GM23338 (cell line): ENCODE measurements at regions not wholly inside any gene's neighbourhood (a gene's known extent, or its start where the extent isn't known, plus 50 kb on each side); places are given as distances from the start of the nearest gene placed in this dataset.

Source experiments
- ATAC-seq: fragments of 200-7000 bp; cut with Tn5 transposase; 3 replicates; pipeline ENCODE4 v1.9.1; 2020
- DNase-seq: peaks from one replicate; pipeline ENCODE4 v3.0.0-alpha.2; 2015; ENCODE audit warnings: low spot score
- H2AFZ ChIP-seq: fragments of 200-600 bp; sonication (generic); 2 replicates; pipeline ENCODE4 v1.8.0; 2016; ENCODE audit warnings: antibody characterized with exemption, mild to moderate bottlenecking, moderate library complexity
- H3F3A ChIP-seq: fragments of 200-600 bp; sonication (generic); replicated peaks from 2 replicates; pipeline ENCODE4 v1.8.0; 2017; ENCODE audit warnings: antibody characterized with exemption, mixed run types, low read depth
- H3K27ac ChIP-seq: fragments of 200-600 bp; sonication (generic); 2 replicates; pipeline ENCODE4 v1.6.1; 2016; ENCODE audit warnings: low read depth
- H3K27me3 ChIP-seq: fragments of 200-600 bp; sonication (generic); 2 replicates; pipeline ENCODE4 v1.8.0; 2016; ENCODE audit warnings: mild to moderate bottlenecking, mixed run types, moderate library complexity; ENCODE audit not compliant: insufficient read depth
- H3K36me3 ChIP-seq: fragments of 200-600 bp; sonication (generic); 2 replicates; pipeline ENCODE4 v1.8.0; 2016; ENCODE audit warnings: mild to moderate bottlenecking; ENCODE audit not compliant: insufficient read depth
- H3K4me1 ChIP-seq: fragments of 200-600 bp; sonication (generic); 2 replicates; pipeline ENCODE4 v1.8.0; 2016; ENCODE audit warnings: mild to moderate bottlenecking, moderate library complexity; ENCODE audit not compliant: insufficient read depth
- H3K4me2 ChIP-seq: fragments of 200-600 bp; sonication (generic); 2 replicates; pipeline ENCODE4 v1.7.1; 2017; ENCODE audit warnings: mixed run types
- H3K4me3 ChIP-seq: fragments of 200-600 bp; sonication (generic); 2 replicates; pipeline ENCODE4 v1.6.1; 2016; ENCODE audit warnings: mixed run types
- H3K79me2 ChIP-seq: fragments of 200-600 bp; sonication (generic); replicated peaks from 2 replicates; pipeline ENCODE4 v1.8.0; 2017; ENCODE audit warnings: mild to moderate bottlenecking; ENCODE audit not compliant: insufficient read depth
- H3K9me2 ChIP-seq: fragments of 200-600 bp; sonication (generic); 2 replicates; pipeline ENCODE4 v1.8.0; 2017; ENCODE audit not compliant: insufficient read depth
- H4K20me1 ChIP-seq: fragments of 200-600 bp; sonication (generic); replicated peaks from 2 replicates; pipeline ENCODE4 v1.8.0; 2017; ENCODE audit warnings: mild to moderate bottlenecking; ENCODE audit not compliant: insufficient read depth
- H3K27ac Mint-ChIP-seq: 2 replicates; pipeline ENCODE4 v1.8.0; 2020; ENCODE audit warnings: inconsistent platforms, mild to moderate bottlenecking, moderate library complexity, mixed read lengths
- H3K27me3 Mint-ChIP-seq: 3 replicates; pipeline ENCODE4 v1.8.0; 2022; ENCODE audit warnings: low read depth, mild to moderate bottlenecking, moderate library complexity, mixed read lengths, inconsistent platforms; ENCODE audit not compliant: insufficient read depth, poor library complexity
- H3K36me3 Mint-ChIP-seq: 3 replicates; pipeline ENCODE4 v1.8.0; 2021; ENCODE audit warnings: low read depth, mild to moderate bottlenecking, inconsistent platforms, moderate library complexity, mixed read lengths
- H3K4me1 Mint-ChIP-seq: 3 replicates; pipeline ENCODE4 v1.8.0; 2020; ENCODE audit warnings: mild to moderate bottlenecking, inconsistent platforms, mixed read lengths
- H3K4me3 Mint-ChIP-seq: 3 replicates; pipeline ENCODE4 v1.8.0; 2021; ENCODE audit warnings: moderate library complexity, mild to moderate bottlenecking, inconsistent platforms, mixed read lengths
- H3K9me3 Mint-ChIP-seq: 3 replicates; pipeline ENCODE4 v1.8.0; 2020; ENCODE audit warnings: moderate library complexity, mild to moderate bottlenecking, inconsistent platforms, mixed read lengths
- ZNF331 ChIP-seq: fragments of 250-450 bp; sonication (Bioruptor Pico); IDR thresholded peaks from 2 replicates; pipeline ENCODE4 v1.5.0; 2020; ENCODE audit warnings: low read depth, mild to moderate bottlenecking, moderate library complexity
- TF ChIP-seq, protein P1 (sequence below): fragments of 250-450 bp; sonication (Bioruptor Pico); IDR thresholded peaks from 2 replicates; pipeline ENCODE4 v1.5.0; 2020; ENCODE audit warnings: mild to moderate bottlenecking, moderate library complexity
- TF ChIP-seq, protein P2 (sequence below): IDR thresholded peaks from one replicate; pipeline ENCODE4 v1.6.1; 2018; ENCODE audit warnings: antibody characterized with exemption; ENCODE audit not compliant: unreplicated experiment
- TF ChIP-seq, protein P3 (sequence below): IDR thresholded peaks from 2 replicates; pipeline ENCODE4 v1.6.1; 2016; ENCODE audit warnings: antibody characterized with exemption

DNA sequence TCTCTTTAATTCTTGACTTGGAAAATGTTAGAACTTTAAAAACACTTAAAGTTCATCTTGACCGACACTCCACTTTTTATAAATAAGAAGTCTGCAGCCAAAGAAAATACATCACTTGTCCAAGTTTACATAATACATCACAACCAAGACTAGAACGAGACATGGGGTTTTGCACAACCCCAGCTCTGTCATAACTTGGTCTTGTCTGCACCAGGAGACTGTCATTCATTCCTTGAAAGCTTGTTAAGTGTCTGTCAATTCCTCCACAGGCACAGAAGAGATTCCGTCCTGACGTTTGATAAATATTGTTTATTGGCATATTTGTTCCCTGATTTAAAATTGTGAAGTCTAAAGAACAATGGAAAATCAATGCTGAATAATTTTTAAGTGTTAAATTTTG lies 139.5 kb upstream of the SETBP1 start:
- no peaks in the 10 kb centered on the region for H3K27me3 Mint-ChIP-seq

DNA sequence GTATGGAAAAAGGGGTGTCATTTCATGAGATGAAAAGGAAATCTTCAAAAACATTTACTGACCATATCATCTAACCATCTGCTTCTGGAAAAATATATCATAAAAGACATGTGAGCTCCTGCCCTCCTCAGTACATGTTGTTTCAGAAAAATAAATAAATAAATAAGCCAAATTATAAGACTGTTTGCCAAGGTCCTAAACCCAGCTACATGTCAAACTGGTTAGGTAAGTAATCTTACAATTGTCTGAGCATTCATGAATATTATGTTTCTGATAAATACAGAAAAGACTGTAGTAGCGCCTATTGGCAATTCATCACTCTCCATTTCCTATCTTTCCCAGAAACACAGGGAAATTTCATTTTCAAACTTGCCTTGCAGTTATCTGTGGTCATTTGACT lies 138.9 kb upstream of the SETBP1 start:
- no peak overlapping the region for H3K4me3 Mint-ChIP-seq
- H3F3A ChIP-seq: no peaks in the 10 kb centered on the region
- H3K4me2 ChIP-seq: no peak overlapping the region
- H3K27ac Mint-ChIP-seq: no peak overlapping the region
- H3K27ac ChIP-seq: no peak overlapping the region
- no peaks in the 10 kb centered on the region for H3K9me2 ChIP-seq
- H3K36me3 Mint-ChIP-seq: no peaks in the 10 kb centered on the region
- no peak for DNase-seq
- no peaks in the 10 kb centered on the region for H3K27me3 ChIP-seq
- no peaks in the 10 kb centered on the region for H3K4me1 Mint-ChIP-seq
- H2AFZ ChIP-seq: no peak overlapping the region
- H3K27me3 Mint-ChIP-seq: no peaks in the 10 kb centered on the region
- H3K36me3 ChIP-seq: no peaks in the 10 kb centered on the region
- no peak for ATAC-seq
- H3K4me3 ChIP-seq: no peak overlapping the region
- no peaks in the 10 kb centered on the region for H3K4me1 ChIP-seq
- H3K79me2 ChIP-seq: no peaks in the 10 kb centered on the region
- no peaks in the 10 kb centered on the region for H4K20me1 ChIP-seq
- no peaks in the 10 kb centered on the region for H3K9me3 Mint-ChIP-seq
- TF ChIP-seq, protein P1, sequence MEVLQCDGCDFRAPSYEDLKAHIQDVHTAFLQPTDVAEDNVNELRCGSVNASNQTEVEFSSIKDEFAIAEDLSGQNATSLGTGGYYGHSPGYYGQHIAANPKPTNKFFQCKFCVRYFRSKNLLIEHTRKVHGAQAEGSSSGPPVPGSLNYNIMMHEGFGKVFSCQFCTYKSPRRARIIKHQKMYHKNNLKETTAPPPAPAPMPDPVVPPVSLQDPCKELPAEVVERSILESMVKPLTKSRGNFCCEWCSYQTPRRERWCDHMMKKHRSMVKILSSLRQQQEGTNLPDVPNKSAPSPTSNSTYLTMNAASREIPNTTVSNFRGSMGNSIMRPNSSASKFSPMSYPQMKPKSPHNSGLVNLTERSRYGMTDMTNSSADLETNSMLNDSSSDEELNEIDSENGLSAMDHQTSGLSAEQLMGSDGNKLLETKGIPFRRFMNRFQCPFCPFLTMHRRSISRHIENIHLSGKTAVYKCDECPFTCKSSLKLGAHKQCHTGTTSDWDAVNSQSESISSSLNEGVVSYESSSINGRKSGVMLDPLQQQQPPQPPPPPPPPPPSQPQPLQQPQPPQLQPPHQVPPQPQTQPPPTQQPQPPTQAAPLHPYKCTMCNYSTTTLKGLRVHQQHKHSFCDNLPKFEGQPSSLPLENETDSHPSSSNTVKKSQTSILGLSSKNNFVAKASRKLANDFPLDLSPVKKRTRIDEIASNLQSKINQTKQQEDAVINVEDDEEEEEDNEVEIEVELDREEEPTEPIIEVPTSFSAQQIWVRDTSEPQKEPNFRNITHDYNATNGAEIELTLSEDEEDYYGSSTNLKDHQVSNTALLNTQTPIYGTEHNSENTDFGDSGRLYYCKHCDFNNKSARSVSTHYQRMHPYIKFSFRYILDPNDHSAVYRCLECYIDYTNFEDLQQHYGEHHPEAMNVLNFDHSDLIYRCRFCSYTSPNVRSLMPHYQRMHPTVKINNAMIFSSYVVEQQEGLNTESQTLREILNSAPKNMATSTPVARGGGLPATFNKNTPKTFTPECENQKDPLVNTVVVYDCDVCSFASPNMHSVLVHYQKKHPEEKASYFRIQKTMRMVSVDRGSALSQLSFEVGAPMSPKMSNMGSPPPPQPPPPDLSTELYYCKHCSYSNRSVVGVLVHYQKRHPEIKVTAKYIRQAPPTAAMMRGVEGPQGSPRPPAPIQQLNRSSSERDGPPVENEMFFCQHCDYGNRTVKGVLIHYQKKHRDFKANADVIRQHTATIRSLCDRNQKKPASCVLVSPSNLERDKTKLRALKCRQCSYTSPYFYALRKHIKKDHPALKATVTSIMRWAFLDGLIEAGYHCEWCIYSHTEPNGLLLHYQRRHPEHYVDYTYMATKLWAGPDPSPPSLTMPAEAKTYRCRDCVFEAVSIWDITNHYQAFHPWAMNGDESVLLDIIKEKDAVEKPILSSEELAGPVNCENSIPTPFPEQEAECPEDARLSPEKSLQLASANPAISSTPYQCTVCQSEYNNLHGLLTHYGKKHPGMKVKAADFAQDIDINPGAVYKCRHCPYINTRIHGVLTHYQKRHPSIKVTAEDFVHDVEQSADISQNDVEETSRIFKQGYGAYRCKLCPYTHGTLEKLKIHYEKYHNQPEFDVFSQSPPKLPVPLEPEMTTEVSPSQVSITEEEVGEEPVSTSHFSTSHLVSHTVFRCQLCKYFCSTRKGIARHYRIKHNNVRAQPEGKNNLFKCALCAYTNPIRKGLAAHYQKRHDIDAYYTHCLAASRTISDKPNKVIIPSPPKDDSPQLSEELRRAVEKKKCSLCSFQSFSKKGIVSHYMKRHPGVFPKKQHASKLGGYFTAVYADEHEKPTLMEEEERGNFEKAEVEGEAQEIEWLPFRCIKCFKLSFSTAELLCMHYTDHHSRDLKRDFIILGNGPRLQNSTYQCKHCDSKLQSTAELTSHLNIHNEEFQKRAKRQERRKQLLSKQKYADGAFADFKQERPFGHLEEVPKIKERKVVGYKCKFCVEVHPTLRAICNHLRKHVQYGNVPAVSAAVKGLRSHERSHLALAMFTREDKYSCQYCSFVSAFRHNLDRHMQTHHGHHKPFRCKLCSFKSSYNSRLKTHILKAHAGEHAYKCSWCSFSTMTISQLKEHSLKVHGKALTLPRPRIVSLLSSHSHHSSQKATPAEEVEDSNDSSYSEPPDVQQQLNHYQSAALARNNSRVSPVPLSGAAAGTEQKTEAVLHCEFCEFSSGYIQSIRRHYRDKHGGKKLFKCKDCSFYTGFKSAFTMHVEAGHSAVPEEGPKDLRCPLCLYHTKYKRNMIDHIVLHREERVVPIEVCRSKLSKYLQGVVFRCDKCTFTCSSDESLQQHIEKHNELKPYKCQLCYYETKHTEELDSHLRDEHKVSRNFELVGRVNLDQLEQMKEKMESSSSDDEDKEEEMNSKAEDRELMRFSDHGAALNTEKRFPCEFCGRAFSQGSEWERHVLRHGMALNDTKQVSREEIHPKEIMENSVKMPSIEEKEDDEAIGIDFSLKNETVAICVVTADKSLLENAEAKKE (CRISPR knock-in tag): no peak
- TF ChIP-seq, protein P2, sequence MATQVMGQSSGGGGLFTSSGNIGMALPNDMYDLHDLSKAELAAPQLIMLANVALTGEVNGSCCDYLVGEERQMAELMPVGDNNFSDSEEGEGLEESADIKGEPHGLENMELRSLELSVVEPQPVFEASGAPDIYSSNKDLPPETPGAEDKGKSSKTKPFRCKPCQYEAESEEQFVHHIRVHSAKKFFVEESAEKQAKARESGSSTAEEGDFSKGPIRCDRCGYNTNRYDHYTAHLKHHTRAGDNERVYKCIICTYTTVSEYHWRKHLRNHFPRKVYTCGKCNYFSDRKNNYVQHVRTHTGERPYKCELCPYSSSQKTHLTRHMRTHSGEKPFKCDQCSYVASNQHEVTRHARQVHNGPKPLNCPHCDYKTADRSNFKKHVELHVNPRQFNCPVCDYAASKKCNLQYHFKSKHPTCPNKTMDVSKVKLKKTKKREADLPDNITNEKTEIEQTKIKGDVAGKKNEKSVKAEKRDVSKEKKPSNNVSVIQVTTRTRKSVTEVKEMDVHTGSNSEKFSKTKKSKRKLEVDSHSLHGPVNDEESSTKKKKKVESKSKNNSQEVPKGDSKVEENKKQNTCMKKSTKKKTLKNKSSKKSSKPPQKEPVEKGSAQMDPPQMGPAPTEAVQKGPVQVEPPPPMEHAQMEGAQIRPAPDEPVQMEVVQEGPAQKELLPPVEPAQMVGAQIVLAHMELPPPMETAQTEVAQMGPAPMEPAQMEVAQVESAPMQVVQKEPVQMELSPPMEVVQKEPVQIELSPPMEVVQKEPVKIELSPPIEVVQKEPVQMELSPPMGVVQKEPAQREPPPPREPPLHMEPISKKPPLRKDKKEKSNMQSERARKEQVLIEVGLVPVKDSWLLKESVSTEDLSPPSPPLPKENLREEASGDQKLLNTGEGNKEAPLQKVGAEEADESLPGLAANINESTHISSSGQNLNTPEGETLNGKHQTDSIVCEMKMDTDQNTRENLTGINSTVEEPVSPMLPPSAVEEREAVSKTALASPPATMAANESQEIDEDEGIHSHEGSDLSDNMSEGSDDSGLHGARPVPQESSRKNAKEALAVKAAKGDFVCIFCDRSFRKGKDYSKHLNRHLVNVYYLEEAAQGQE: no peak
- TF ChIP-seq ZNF331 (CRISPR knock-in tag): no peak
- TF ChIP-seq, protein P3, sequence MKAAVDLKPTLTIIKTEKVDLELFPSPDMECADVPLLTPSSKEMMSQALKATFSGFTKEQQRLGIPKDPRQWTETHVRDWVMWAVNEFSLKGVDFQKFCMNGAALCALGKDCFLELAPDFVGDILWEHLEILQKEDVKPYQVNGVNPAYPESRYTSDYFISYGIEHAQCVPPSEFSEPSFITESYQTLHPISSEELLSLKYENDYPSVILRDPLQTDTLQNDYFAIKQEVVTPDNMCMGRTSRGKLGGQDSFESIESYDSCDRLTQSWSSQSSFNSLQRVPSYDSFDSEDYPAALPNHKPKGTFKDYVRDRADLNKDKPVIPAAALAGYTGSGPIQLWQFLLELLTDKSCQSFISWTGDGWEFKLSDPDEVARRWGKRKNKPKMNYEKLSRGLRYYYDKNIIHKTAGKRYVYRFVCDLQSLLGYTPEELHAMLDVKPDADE: no peak

More for the DNA sequence above, 139.5 kb upstream of the SETBP1 start:
- no peak overlapping the region for H3K4me3 ChIP-seq
- H3F3A ChIP-seq: no peaks in the 10 kb centered on the region
- H3K36me3 ChIP-seq: no peaks in the 10 kb centered on the region
- Mint-ChIP-seq H3K27ac (no peak overlapping the region), H3K36me3 (no peaks in the 10 kb centered on the region), H3K9me3 (no peaks in the 10 kb centered on the region), H3K4me1 (no peaks in the 10 kb centered on the region), H3K4me3 (no peak overlapping the region)
- no peak overlapping the region for H3K27ac ChIP-seq
- H3K4me1 ChIP-seq: no peaks in the 10 kb centered on the region
- no peak for ATAC-seq
- H3K27me3 ChIP-seq: no peaks in the 10 kb centered on the region
- H3K79me2 ChIP-seq: no peaks in the 10 kb centered on the region
- H2AFZ ChIP-seq: no peak overlapping the region
- TF ChIP-seq, protein P2: no peak
- TF ChIP-seq ZNF331 (CRISPR knock-in tag): no peak
- H4K20me1 ChIP-seq: no peaks in the 10 kb centered on the region
- no peak overlapping the region for H3K4me2 ChIP-seq
- no peak for DNase-seq
- H3K9me2 ChIP-seq: no peaks in the 10 kb centered on the region
